ENCODE measurements at regions not wholly inside any gene's neighbourhood (a gene's known extent, or its start where the extent isn't known, plus 50 kb on each side); places are given as distances from the start of the nearest gene placed in this dataset.

- H3K9me3 Mint-ChIP-seq (ENCODE audit: low read depth): no peaks in the 10 kb centered on the region
- CTCF ChIA-PET: no interaction called here
Observed at GRCh38 chr1:55538428-55538827, 323.3 kb upstream of the USP24 start.

GRCh38 chr1:55536545-55536865 lies 321.3 kb upstream of the USP24 start:
- no peak for DNase-seq
- CTCF ChIA-PET: no interaction called here
- H3K9me3 Mint-ChIP-seq (ENCODE audit: low read depth): no peaks in the 10 kb centered on the region
- H3K27ac Mint-ChIP-seq: no peak overlapping the region
- H3K4me1 Mint-ChIP-seq: no peaks in the 10 kb centered on the region
- H3K27me3 Mint-ChIP-seq: no peaks in the 10 kb centered on the region
- H3K4me3 Mint-ChIP-seq: no peak overlapping the region
- ATAC-seq: no peak
- H3K36me3 Mint-ChIP-seq: no peaks in the 10 kb centered on the region

More at GRCh38 chr1:55538428-55538827, 323.3 kb upstream of the USP24 start:
- DNase-seq (no peak), ATAC-seq (no peak)
- H3K4me1 Mint-ChIP-seq: no peaks in the 10 kb centered on the region
- H3K27ac Mint-ChIP-seq: no peak overlapping the region
- no peak overlapping the region for H3K4me3 Mint-ChIP-seq
- no peaks in the 10 kb centered on the region for H3K36me3 Mint-ChIP-seq
- no peaks in the 10 kb centered on the region for H3K27me3 Mint-ChIP-seq

GRCh38 chr1:55535724-55536544 lies 320.8 kb upstream of the USP24 start:
- ATAC-seq: no peak
- Mint-ChIP-seq H3K4me1 (no peaks in the 10 kb centered on the region), H3K36me3 (no peaks in the 10 kb centered on the region), H3K27me3 (no peaks in the 10 kb centered on the region), H3K27ac (peak overlapping the region; percentile 18), H3K4me3 (no peak overlapping the region), H3K9me3 (ENCODE audit: low read depth) (no peaks in the 10 kb centered on the region)
- no peak for DNase-seq
- CTCF ChIA-PET: no interaction called here

- Mint-ChIP-seq H3K4me3 (no peak overlapping the region), H3K27me3 (no peaks in the 10 kb centered on the region), H3K4me1 (no peaks in the 10 kb centered on the region), H3K9me3 (ENCODE audit: low read depth) (no peaks in the 10 kb centered on the region), H3K36me3 (no peaks in the 10 kb centered on the region), H3K27ac (no peak overlapping the region)
- CTCF ChIA-PET: no interaction called here
- no peak for ATAC-seq
- DNase-seq: no peak
Observed at GRCh38 chr1:55534565-55535121, 319.5 kb upstream of the USP24 start.

DNA sequence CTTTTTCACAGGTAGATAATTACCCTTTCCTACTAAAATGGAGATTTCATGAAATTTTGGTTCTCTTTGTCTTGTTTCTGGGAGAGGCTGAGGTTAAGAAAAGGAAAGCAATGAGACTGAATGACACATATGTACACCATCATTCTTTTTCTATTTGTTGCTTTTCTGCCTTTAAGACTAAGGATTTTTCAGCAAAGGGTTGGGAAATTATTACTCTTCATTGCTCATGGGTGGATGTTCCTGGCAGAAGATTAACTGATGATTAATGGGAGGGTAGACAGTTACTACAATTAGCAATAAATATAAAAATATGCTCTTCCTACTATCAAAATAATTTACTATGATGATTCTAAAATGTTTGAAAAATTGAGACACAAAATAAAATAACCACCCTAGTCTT lies 316.5 kb upstream of the USP24 start:
- CTCF ChIA-PET: no interaction called here
- H3K27ac Mint-ChIP-seq: no peak overlapping the region
- no peaks in the 10 kb centered on the region for H3K27me3 Mint-ChIP-seq
- H3K9me3 Mint-ChIP-seq (ENCODE audit: low read depth): no peaks in the 10 kb centered on the region
- no peak overlapping the region for H3K4me3 Mint-ChIP-seq
- no peaks in the 10 kb centered on the region for H3K4me1 Mint-ChIP-seq
- H3K36me3 Mint-ChIP-seq: no peaks in the 10 kb centered on the region
- no peak for ATAC-seq
- DNase-seq: no peak

GRCh38 chr1:55530749-55531478 lies 315.8 kb upstream of the USP24 start:
- H3K27ac Mint-ChIP-seq: no peak overlapping the region
- H3K4me3 Mint-ChIP-seq: no peak overlapping the region
- H3K27me3 Mint-ChIP-seq: no peaks in the 10 kb centered on the region
- no peak for ATAC-seq
- CTCF ChIA-PET: no interaction called here
- H3K4me1 Mint-ChIP-seq: no peaks in the 10 kb centered on the region
- no peaks in the 10 kb centered on the region for H3K36me3 Mint-ChIP-seq
- no peak for DNase-seq
- no peaks in the 10 kb centered on the region for H3K9me3 Mint-ChIP-seq (ENCODE audit: low read depth)

GRCh38 chr1:55529017-55529416 lies 313.9 kb upstream of the USP24 start:
- no peak for DNase-seq
- CTCF ChIA-PET: no interaction called here
- no peak for ATAC-seq
- H3K9me3 Mint-ChIP-seq (ENCODE audit: low read depth): no peaks in the 10 kb centered on the region
- no peak overlapping the region for H3K27ac Mint-ChIP-seq
- no peaks in the 10 kb centered on the region for H3K27me3 Mint-ChIP-seq
- H3K4me1 Mint-ChIP-seq: no peaks in the 10 kb centered on the region
- no peak overlapping the region for H3K4me3 Mint-ChIP-seq
- H3K36me3 Mint-ChIP-seq: no peaks in the 10 kb centered on the region

GRCh38 chr1:55527831-55528230 lies 312.7 kb upstream of the USP24 start:
- DNase-seq (no peak), ATAC-seq (no peak)
- CTCF ChIA-PET: no interaction called here
- Mint-ChIP-seq H3K36me3 (no peaks in the 10 kb centered on the region), H3K4me1 (no peaks in the 10 kb centered on the region), H3K4me3 (no peak overlapping the region), H3K27me3 (no peaks in the 10 kb centered on the region), H3K27ac (no peak overlapping the region), H3K9me3 (ENCODE audit: low read depth) (no peaks in the 10 kb centered on the region)

GRCh38 chr1:55526716-55527115 lies 311.6 kb upstream of the USP24 start:
- CTCF ChIA-PET: no interaction called here
- DNase-seq: no peak
- H3K27me3 Mint-ChIP-seq: no peaks in the 10 kb centered on the region

DNA sequence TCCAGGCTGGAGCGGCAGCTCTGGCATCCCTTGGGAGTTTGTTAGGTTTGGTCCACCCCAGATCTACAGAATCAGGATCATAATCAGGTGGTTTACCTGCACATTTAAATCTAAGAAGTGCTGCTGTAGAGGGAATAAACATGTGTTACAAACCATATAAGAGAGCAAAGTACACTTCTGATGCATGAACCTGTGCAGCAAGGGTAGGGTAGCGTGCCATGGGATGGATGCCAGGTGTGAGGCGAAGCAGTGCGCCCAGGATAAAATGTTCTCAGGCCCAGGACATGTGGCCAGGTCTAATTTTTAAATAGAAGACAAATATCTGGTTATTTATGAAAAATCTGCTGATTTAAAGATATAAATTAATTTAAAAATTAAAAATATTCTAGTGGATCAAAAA lies 308.8 kb upstream of the USP24 start:
- ATAC-seq (no peak), DNase-seq (no peak)
- H3K27me3 Mint-ChIP-seq: no peaks in the 10 kb centered on the region
- no peaks in the 10 kb centered on the region for H3K36me3 Mint-ChIP-seq
- no peak overlapping the region for H3K4me3 Mint-ChIP-seq
- CTCF ChIA-PET: no interaction called here
- H3K9me3 Mint-ChIP-seq (ENCODE audit: low read depth): no peaks in the 10 kb centered on the region
- no peaks in the 10 kb centered on the region for H3K4me1 Mint-ChIP-seq
- H3K27ac Mint-ChIP-seq: no peak overlapping the region

More at GRCh38 chr1:55526716-55527115, 311.6 kb upstream of the USP24 start:
- Mint-ChIP-seq H3K27ac (no peak overlapping the region), H3K9me3 (ENCODE audit: low read depth) (no peaks in the 10 kb centered on the region), H3K4me3 (no peak overlapping the region), H3K36me3 (no peaks in the 10 kb centered on the region), H3K4me1 (no peaks in the 10 kb centered on the region)
- ATAC-seq: no peak

- H3K27me3 Mint-ChIP-seq: peaks cover 3% of the 10 kb centered on the region
- ATAC-seq: no peak
- no peak overlapping the region for H3K27ac Mint-ChIP-seq
- CTCF ChIA-PET: no interaction called here
- H3K4me1 Mint-ChIP-seq: no peaks in the 10 kb centered on the region
- no peaks in the 10 kb centered on the region for H3K9me3 Mint-ChIP-seq (ENCODE audit: low read depth)
- no peaks in the 10 kb centered on the region for H3K36me3 Mint-ChIP-seq
- no peak overlapping the region for H3K4me3 Mint-ChIP-seq
- DNase-seq: no peak
Observed at GRCh38 chr1:55522982-55523381, 307.8 kb upstream of the USP24 start.

- no peaks in the 10 kb centered on the region for H3K36me3 Mint-ChIP-seq
- H3K9me3 Mint-ChIP-seq (ENCODE audit: low read depth): no peaks in the 10 kb centered on the region
- ATAC-seq (no peak), DNase-seq (no peak)
- H3K27me3 Mint-ChIP-seq: peaks cover 5% of the 10 kb centered on the region
- H3K4me3 Mint-ChIP-seq: no peak overlapping the region
- no peak overlapping the region for H3K27ac Mint-ChIP-seq
- H3K4me1 Mint-ChIP-seq: no peaks in the 10 kb centered on the region
- CTCF ChIA-PET: no interaction called here
Observed at GRCh38 chr1:55522353-55522903, 307.3 kb upstream of the USP24 start.

GRCh38 chr1:55520861-55521260 lies 305.7 kb upstream of the USP24 start:
- Mint-ChIP-seq H3K9me3 (ENCODE audit: low read depth) (no peaks in the 10 kb centered on the region), H3K27me3 (peaks cover 8% of the 10 kb centered on the region), H3K4me1 (no peaks in the 10 kb centered on the region), H3K36me3 (no peaks in the 10 kb centered on the region), H3K27ac (no peak overlapping the region), H3K4me3 (no peak overlapping the region)
- ATAC-seq: no peak
- no peak for DNase-seq
- CTCF ChIA-PET: no interaction called here

Measured in activated CD8-positive, alpha-beta memory T cell treated with anti-CD3 and anti-CD28 coated beads, Interleukin-2, amount 10 ng/mL, durations not matched to agents 7 days and 5 days (primary cell).